HCT116 (cell line): ENCODE measurements at regions not wholly inside any gene's neighbourhood (a gene's known extent, or its start where the extent isn't known, plus 50 kb on each side); places are given as distances from the start of the nearest gene placed in this dataset.

ENCODE experiments used
- ELF1 ChIP-seq: IDR thresholded peaks from 2 replicates; pipeline ENCODE4 v1.6.1; 2012; ENCODE audit warnings: low read depth, borderline replicate concordance
- EZH2 ChIP-seq: fragments of 200-600 bp; sonication (generic); IDR thresholded peaks from 2 replicates; pipeline ENCODE4 v1.6.1; 2017; ENCODE audit warnings: antibody characterized with exemption, mixed run types
- JUND ChIP-seq: IDR thresholded peaks from 2 replicates; pipeline ENCODE4 v1.6.1; 2012
- POLR2A ChIP-seq: IDR thresholded peaks from 2 replicates; pipeline ENCODE4 v1.7.0; 2011; ENCODE audit warnings: borderline replicate concordance; ENCODE audit not compliant: insufficient read depth, insufficient read length; ENCODE audit errors: extremely low read depth
- POLR2AphosphoS5 ChIP-seq: IDR thresholded peaks from 2 replicates; pipeline ENCODE4 v1.6.1; 2011; ENCODE audit warnings: mild to moderate bottlenecking, low read depth, low read length, moderate library complexity
- RAD21 ChIP-seq: IDR thresholded peaks from 2 replicates; pipeline ENCODE4 v1.6.1; 2012; ENCODE audit warnings: low read depth, mild to moderate bottlenecking
- TCF7L2 ChIP-seq: IDR thresholded peaks from 2 replicates; pipeline ENCODE4 v1.7.0; 2011; ENCODE audit warnings: borderline replicate concordance, inconsistent platforms; ENCODE audit not compliant: insufficient read depth, insufficient read length; ENCODE audit errors: extremely low read depth
- YY1 ChIP-seq: IDR thresholded peaks from 2 replicates; pipeline ENCODE4 v1.6.1; 2011; ENCODE audit warnings: low read length, low read depth, moderate library complexity, mild to moderate bottlenecking; ENCODE audit not compliant: insufficient replicate concordance; ENCODE audit errors: extremely low read depth
- ZNF274 ChIP-seq: fragments of 200-500 bp; sonication (Bioruptor generic); IDR thresholded peaks from 2 replicates; pipeline ENCODE4 v1.6.1; 2014; ENCODE audit warnings: mild to moderate bottlenecking, low read depth, low read length, inconsistent platforms
- TF ChIP-seq, protein P1 (sequence below), 3 experiments: fragments of 200-600 bp in 1 of 3; sonication (generic) in 1 of 3; IDR thresholded peaks in 2 of 3; conservative IDR thresholded peaks in 1 of 3; 2 replicates each; pipeline ENCODE4 v1.5.1; 2012 to 2017; ENCODE audit warnings: low read depth in 2 of 3, low read length in 2 of 3, antibody characterized with exemption in 1 of 3, borderline replicate concordance in 1 of 3, control low read depth in 1 of 3, mild to moderate bottlenecking in 1 of 3, mixed read lengths in 1 of 3, mixed run types in 1 of 3, moderate library complexity in 1 of 3; ENCODE audit not compliant: insufficient read depth in 1 of 3
- TF ChIP-seq, protein P2 (sequence below): IDR thresholded peaks from 2 replicates; pipeline ENCODE4 v1.6.1; 2012
- TF ChIP-seq, protein P3 (sequence below): IDR thresholded peaks from 2 replicates; pipeline ENCODE4 v1.6.1; 2012; ENCODE audit warnings: low read depth

DNA sequence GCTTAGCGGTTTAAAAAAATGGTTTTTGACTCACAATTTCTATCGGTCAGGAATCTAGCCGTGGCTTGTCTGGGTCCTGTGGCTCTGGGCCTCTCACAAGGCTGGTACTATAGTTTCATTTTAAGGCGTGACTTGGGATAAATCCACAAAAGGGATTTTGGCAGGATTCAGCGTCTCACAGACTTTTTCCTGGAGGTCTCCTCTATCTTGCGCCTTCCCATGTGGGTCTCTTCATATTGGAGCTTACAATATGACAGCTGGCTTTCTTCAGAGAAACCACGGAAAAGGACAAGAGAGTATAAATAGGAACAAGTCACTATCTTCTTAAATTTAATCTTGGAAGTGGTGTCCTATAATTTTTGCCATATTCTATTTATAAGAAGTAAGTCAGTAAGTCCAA is 250.5 kb downstream of the DSC3 start:
- no peak for TF ChIP-seq YY1
- no peak for TF ChIP-seq JUND
- TF ChIP-seq, protein P1, sequence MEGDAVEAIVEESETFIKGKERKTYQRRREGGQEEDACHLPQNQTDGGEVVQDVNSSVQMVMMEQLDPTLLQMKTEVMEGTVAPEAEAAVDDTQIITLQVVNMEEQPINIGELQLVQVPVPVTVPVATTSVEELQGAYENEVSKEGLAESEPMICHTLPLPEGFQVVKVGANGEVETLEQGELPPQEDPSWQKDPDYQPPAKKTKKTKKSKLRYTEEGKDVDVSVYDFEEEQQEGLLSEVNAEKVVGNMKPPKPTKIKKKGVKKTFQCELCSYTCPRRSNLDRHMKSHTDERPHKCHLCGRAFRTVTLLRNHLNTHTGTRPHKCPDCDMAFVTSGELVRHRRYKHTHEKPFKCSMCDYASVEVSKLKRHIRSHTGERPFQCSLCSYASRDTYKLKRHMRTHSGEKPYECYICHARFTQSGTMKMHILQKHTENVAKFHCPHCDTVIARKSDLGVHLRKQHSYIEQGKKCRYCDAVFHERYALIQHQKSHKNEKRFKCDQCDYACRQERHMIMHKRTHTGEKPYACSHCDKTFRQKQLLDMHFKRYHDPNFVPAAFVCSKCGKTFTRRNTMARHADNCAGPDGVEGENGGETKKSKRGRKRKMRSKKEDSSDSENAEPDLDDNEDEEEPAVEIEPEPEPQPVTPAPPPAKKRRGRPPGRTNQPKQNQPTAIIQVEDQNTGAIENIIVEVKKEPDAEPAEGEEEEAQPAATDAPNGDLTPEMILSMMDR (IDR thresholded peaks at IDR 0.05 in 2 of 3, conservative IDR thresholded peaks at IDR 0.05 in 1 of 3; ENCODE audit: borderline replicate concordance in 1 of 3, insufficient read depth in 1 of 3, low read depth in 2 of 3, low read length in 2 of 3) = no peak
- no peak for TF ChIP-seq POLR2AphosphoS5
- no peak for TF ChIP-seq EZH2
- TF ChIP-seq, protein P2, sequence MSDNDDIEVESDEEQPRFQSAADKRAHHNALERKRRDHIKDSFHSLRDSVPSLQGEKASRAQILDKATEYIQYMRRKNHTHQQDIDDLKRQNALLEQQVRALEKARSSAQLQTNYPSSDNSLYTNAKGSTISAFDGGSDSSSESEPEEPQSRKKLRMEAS = no peak
- no peak for TF ChIP-seq ELF1
- no peak for TF ChIP-seq POLR2A
- TF ChIP-seq RAD21 = no peak
- TF ChIP-seq, protein P3, sequence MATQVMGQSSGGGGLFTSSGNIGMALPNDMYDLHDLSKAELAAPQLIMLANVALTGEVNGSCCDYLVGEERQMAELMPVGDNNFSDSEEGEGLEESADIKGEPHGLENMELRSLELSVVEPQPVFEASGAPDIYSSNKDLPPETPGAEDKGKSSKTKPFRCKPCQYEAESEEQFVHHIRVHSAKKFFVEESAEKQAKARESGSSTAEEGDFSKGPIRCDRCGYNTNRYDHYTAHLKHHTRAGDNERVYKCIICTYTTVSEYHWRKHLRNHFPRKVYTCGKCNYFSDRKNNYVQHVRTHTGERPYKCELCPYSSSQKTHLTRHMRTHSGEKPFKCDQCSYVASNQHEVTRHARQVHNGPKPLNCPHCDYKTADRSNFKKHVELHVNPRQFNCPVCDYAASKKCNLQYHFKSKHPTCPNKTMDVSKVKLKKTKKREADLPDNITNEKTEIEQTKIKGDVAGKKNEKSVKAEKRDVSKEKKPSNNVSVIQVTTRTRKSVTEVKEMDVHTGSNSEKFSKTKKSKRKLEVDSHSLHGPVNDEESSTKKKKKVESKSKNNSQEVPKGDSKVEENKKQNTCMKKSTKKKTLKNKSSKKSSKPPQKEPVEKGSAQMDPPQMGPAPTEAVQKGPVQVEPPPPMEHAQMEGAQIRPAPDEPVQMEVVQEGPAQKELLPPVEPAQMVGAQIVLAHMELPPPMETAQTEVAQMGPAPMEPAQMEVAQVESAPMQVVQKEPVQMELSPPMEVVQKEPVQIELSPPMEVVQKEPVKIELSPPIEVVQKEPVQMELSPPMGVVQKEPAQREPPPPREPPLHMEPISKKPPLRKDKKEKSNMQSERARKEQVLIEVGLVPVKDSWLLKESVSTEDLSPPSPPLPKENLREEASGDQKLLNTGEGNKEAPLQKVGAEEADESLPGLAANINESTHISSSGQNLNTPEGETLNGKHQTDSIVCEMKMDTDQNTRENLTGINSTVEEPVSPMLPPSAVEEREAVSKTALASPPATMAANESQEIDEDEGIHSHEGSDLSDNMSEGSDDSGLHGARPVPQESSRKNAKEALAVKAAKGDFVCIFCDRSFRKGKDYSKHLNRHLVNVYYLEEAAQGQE = no peak
- TF ChIP-seq ZNF274 = no peak
- no peak for TF ChIP-seq TCF7L2
